ENCODE measurements at regions not wholly inside any gene's neighbourhood (a gene's known extent, or its start where the extent isn't known, plus 50 kb on each side); places are given as distances from the start of the nearest gene placed in this dataset.

DNA sequence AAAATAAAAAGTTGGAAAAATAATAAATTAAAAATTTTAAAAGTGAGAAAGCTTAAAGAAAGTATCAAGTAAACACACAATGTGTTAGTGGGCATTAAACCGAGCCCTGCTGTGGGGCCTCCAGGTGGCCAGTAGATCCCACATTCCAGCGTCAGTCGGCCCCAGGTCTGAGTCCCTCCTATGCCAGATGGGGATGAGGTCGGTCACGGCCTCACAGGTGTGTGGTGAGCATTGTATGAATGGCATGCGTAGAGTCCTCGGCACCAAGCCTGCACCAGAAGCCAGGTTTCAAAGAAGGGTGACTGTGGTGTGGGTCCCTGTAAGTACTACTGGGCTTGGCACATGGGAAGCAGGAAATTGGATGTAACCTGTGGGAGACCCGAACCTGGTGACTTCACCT lies 75.6 kb upstream of the MSX1 start:
- no peak overlapping the region for H3K4me3 ChIP-seq (ENCODE audit: low read depth, low read length)
- ChIA-PET CTCF (interaction anchor here (1.0 kb wide), 1 partner anchor 69 kb away, joined by 3 read pairs; no protein-coding TSS in a partner anchor), POLR2A (no interaction called here)
- TF ChIP-seq, protein P1, sequence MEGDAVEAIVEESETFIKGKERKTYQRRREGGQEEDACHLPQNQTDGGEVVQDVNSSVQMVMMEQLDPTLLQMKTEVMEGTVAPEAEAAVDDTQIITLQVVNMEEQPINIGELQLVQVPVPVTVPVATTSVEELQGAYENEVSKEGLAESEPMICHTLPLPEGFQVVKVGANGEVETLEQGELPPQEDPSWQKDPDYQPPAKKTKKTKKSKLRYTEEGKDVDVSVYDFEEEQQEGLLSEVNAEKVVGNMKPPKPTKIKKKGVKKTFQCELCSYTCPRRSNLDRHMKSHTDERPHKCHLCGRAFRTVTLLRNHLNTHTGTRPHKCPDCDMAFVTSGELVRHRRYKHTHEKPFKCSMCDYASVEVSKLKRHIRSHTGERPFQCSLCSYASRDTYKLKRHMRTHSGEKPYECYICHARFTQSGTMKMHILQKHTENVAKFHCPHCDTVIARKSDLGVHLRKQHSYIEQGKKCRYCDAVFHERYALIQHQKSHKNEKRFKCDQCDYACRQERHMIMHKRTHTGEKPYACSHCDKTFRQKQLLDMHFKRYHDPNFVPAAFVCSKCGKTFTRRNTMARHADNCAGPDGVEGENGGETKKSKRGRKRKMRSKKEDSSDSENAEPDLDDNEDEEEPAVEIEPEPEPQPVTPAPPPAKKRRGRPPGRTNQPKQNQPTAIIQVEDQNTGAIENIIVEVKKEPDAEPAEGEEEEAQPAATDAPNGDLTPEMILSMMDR (IDR thresholded peaks at IDR 0.05; ENCODE audit: insufficient read depth, low read length, missing control alignments): no peak
- DNase-seq (ENCODE audit: low read depth, low spot score): no peak

DNA sequence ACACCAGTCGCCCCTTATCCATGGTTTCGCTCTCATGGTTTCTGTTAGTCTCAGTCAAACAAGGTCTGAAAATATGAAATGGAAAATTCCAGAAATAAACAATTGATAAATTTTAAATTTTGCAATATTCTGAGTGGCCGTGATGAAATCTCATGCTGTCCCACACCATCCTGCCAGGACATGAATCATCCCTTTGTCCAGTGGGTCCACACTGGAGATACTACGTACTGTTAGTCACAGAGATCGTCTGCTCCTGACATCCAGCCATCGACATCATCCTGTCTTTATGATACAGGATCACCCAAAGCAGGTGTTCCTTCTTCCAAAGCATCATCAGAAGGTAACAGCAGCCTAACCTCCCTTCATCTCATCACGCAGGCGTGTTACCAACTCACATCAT lies 76.5 kb upstream of the MSX1 start:
- TF ChIP-seq, protein P1 (IDR thresholded peaks at IDR 0.05; ENCODE audit: insufficient read depth, low read length, missing control alignments): no peak
- DNase-seq (ENCODE audit: low read depth, low spot score): no peak
- ChIA-PET POLR2A (no interaction called here), CTCF (no interaction called here)
- H3K4me3 ChIP-seq (ENCODE audit: low read depth, low read length): no peak overlapping the region

DNA sequence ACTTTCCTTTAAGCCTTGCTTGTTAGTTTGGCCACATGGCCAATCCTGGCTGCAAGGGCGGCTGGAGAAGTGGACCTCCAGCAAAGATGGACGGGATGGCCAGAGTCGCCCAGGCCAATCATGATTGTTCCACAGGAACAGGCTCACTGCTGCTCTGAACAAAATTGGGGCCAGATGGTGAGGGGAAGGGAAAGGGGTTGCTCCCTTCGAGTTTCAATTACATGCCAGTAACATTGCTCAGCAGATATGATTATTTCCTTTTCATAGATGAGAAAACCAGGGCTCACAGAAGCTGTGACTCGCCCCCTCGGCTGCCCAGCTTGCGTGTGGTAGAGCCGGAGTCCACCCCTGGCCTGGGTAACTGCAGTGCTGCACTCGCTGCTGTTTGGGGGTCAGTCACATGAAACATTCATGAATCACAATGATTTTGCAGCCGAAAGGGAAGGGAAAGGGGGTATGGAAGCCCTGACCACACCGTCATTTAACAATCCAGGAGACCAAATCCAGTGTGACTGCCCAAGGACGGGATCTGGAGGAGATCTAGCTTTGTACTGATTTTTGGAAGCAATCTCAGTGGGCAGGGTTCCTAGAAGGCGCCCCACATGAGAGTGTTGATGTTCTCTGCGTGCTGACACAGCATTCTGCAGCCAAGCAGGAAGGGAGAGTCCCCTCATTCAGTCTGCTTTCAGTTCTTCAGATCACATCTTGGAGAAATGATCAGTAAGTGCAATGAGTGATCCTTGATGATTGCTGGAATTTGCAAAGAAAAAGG lies 77.3 kb upstream of the MSX1 start:
- POLR2A ChIA-PET: interaction anchor here (0.6 to 2.1 kb wide), 3 partner anchors 10 to 13 kb away, joined by 3 to 20 read pairs (median 4); no protein-coding TSS in a partner anchor
- peak overlapping the region; percentile 36 for H3K4me3 ChIP-seq (ENCODE audit: low read depth, low read length)
- TF ChIP-seq, protein P1 (IDR thresholded peaks at IDR 0.05; ENCODE audit: insufficient read depth, low read length, missing control alignments): no peak
- CTCF ChIA-PET: interaction anchor here (1.5 to 1.7 kb wide), 2 partner anchors 21 to 23 kb away, joined by 4 to 5 read pairs; no protein-coding TSS in a partner anchor
- DNase-seq (ENCODE audit: low read depth, low spot score): no peak

- ChIA-PET CTCF (interaction anchor here (0.6 to 1.7 kb wide), 7 partner anchors 20 to 299 kb away, joined by 3 to 5 read pairs (median 3); no protein-coding TSS in a partner anchor), POLR2A (interaction anchor here (1.0 to 2.1 kb wide), 3 partner anchors 11 to 47 kb away, joined by 3 to 20 read pairs (median 4); no protein-coding TSS in a partner anchor)
- peak; percentile 44 for DNase-seq (ENCODE audit: low read depth, low spot score)
- H3K4me3 ChIP-seq (ENCODE audit: low read depth, low read length): no peak overlapping the region
- TF ChIP-seq, protein P1 (IDR thresholded peaks at IDR 0.05; ENCODE audit: insufficient read depth, low read length, missing control alignments): peak; percentile 13
These were observed 78.7 kb upstream of the MSX1 start for GRCh38 chr4:4780729-4781244.

DNA sequence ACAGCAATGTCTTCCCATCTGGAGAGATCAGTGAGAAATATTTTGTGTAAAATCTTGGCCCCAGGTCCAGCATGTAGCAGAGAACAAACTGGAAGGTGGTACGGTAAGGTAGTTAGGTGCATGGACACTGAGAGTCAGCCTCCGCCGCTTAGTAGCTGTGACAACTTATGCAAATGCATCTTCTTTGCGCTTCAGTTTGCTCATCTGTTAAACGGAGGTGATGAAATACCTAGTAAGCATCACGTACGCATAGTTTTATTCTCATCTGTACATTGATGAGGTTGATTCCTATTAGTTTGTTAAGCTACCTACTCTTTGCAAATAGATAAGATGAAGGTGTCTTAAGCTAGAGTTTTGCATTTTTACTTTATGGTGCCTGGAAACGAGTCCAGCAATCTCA lies 80.0 kb upstream of the MSX1 start:
- H3K4me3 ChIP-seq (ENCODE audit: low read depth, low read length): no peak overlapping the region
- ChIA-PET CTCF (interaction anchor here (0.9 kb wide), 1 partner anchor 102 kb away, joined by 3 read pairs; no protein-coding TSS in a partner anchor), POLR2A (no interaction called here)
- no peak for DNase-seq (ENCODE audit: low read depth, low spot score)
- TF ChIP-seq, protein P1 (IDR thresholded peaks at IDR 0.05; ENCODE audit: insufficient read depth, low read length, missing control alignments): no peak

DNA sequence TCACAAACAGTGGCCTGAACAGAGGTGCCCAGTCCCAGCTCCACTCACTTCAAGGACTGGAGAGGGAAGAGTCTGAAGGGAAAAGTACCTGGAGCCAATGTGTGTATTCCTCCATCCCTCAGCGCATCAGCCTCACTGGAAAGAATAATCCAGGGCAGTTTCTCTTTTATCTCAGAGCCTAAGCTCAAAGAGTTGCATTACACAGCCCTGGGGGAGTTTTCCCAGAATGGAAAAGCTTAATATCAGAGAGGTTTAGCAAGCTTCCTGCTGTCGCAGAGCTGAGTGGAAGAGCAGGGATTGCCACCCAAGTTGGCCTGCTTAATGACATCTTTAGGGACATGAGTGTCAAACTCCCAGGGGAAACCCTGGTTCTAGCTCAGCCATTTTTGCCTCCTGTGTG lies 80.4 kb upstream of the MSX1 start:
- DNase-seq (ENCODE audit: low read depth, low spot score): no peak
- TF ChIP-seq, protein P1 (IDR thresholded peaks at IDR 0.05; ENCODE audit: insufficient read depth, low read length, missing control alignments): no peak
- CTCF ChIA-PET: interaction anchor here (0.9 kb wide), 1 partner anchor 102 kb away, joined by 3 read pairs; no protein-coding TSS in a partner anchor
- POLR2A ChIA-PET: no interaction called here
- H3K4me3 ChIP-seq (ENCODE audit: low read depth, low read length): no peak overlapping the region
